ENCODE measurements at regions not wholly inside any gene's neighbourhood (a gene's known extent, or its start where the extent isn't known, plus 50 kb on each side); places are given as distances from the start of the nearest gene placed in this dataset.
"Not testable (repeated sequence)": the region's sequence is repeated elsewhere in the genome, so short reads cannot be mapped to it uniquely, and the experiment has no call there.

GRCh38 chrX:40788698-40789097, 53.4 kb upstream of the MED14 start:
- not testable (repeated sequence) for DNase-seq (ENCODE audit: low read depth in 2 of 2)

GRCh38 chrX:40792433-40792832, 57.1 kb upstream of the MED14 start:
- DNase-seq (ENCODE audit: low read depth in 2 of 2) = no peak

- DNase-seq (ENCODE audit: low read depth in 2 of 2) = not testable (repeated sequence)
These were observed 59.4 kb upstream of the MED14 start for GRCh38 chrX:40794829-40795130.

GRCh38 chrX:40799745-40800144, 64.4 kb upstream of the MED14 start:
- not testable (repeated sequence) for DNase-seq (ENCODE audit: low read depth in 2 of 2)

- DNase-seq (ENCODE audit: low read depth in 2 of 2) = no peak
These were observed 70.1 kb upstream of the MED14 start for GRCh38 chrX:40805404-40805803.

GRCh38 chrX:40806513-40807220, 71.3 kb upstream of the MED14 start:
- no peak for DNase-seq (ENCODE audit: low read depth in 2 of 2)

GRCh38 chrX:40807384-40807783, 72.0 kb upstream of the MED14 start:
- DNase-seq (ENCODE audit: low read depth in 2 of 2) = no peak

- no peak for DNase-seq (ENCODE audit: low read depth in 2 of 2)
These were observed 72.9 kb upstream of the MED14 start for GRCh38 chrX:40808203-40808602.

- DNase-seq (ENCODE audit: low read depth in 2 of 2) = no peak
These were observed 73.9 kb upstream of the MED14 start for GRCh38 chrX:40809210-40809609.

GRCh38 chrX:40815045-40815444, 79.7 kb upstream of the MED14 start:
- DNase-seq (ENCODE audit: low read depth in 2 of 2) = not testable (repeated sequence)

- no peak for DNase-seq (ENCODE audit: low read depth in 2 of 2)
These were observed 81.6 kb upstream of the MED14 start for GRCh38 chrX:40816906-40817305.

GRCh38 chrX:40818236-40818635, 82.9 kb upstream of the MED14 start:
- no peak for DNase-seq (ENCODE audit: low read depth in 2 of 2)

- no peak for DNase-seq (ENCODE audit: low read depth in 2 of 2)
These were observed 86.4 kb upstream of the MED14 start for GRCh38 chrX:40821780-40822179.

- no peak for DNase-seq (ENCODE audit: low read depth in 2 of 2)
These were observed 92.0 kb upstream of the MED14 start for GRCh38 chrX:40827331-40827730.

- DNase-seq (ENCODE audit: low read depth in 2 of 2) = no peak
These were observed 96.4 kb upstream of the MED14 start for GRCh38 chrX:40831750-40832149.

- no peak for DNase-seq (ENCODE audit: low read depth in 2 of 2)
These were observed 97.4 kb upstream of the MED14 start for GRCh38 chrX:40832723-40833122.

- no peak for DNase-seq (ENCODE audit: low read depth in 2 of 2)
These were observed 98.9 kb upstream of the MED14 start for GRCh38 chrX:40834225-40834624.

- DNase-seq (ENCODE audit: low read depth in 2 of 2) = no peak
These were observed 100.2 kb upstream of the MED14 start for GRCh38 chrX:40835526-40835925.

- no peak for DNase-seq (ENCODE audit: low read depth in 2 of 2)
These were observed 108.3 kb upstream of the MED14 start for GRCh38 chrX:40843643-40844042.

GRCh38 chrX:40844471-40844870, 109.1 kb upstream of the MED14 start:
- DNase-seq (ENCODE audit: low read depth in 2 of 2) = no peak

- peak; percentile 86 to 89 for DNase-seq (ENCODE audit: low read depth in 2 of 2)
These were observed 110.1 kb upstream of the MED14 start for GRCh38 chrX:40845331-40845911.

GRCh38 chrX:40849906-40850823, 114.8 kb upstream of the MED14 start:
- DNase-seq (ENCODE audit: low read depth in 2 of 2) = no peak

- no peak for DNase-seq (ENCODE audit: low read depth in 2 of 2)
These were observed 117.2 kb upstream of the MED14 start for GRCh38 chrX:40852586-40852985.
